ENCODE measurements at regions not wholly inside any gene's neighbourhood (a gene's known extent, or its start where the extent isn't known, plus 50 kb on each side); places are given as distances from the start of the nearest gene placed in this dataset.

DNA sequence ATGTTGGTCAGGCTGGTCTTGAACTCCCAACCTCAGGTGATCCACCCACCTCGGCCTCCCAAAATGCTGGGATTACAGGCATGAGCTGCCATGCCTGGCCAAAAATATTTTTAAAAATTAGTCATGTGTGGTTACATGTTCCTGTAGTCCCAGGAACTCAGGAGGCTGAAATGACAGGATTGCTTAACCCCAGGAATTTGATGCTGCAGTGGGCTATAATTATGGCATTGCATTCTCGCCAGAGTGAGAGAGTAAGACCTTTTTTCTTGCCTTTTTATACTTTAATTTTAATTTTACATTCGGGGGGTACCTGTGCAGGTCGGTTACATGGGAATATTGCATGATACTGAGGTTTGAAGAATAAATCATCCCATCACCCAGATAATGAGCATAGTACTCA is 86.6 kb upstream of the ZNF92 start:
- no peak for TF ChIP-seq EZH2 (IDR thresholded peaks at IDR 0.05; ENCODE audit: insufficient read depth, low read length)
- TF ChIP-seq, protein P1, sequence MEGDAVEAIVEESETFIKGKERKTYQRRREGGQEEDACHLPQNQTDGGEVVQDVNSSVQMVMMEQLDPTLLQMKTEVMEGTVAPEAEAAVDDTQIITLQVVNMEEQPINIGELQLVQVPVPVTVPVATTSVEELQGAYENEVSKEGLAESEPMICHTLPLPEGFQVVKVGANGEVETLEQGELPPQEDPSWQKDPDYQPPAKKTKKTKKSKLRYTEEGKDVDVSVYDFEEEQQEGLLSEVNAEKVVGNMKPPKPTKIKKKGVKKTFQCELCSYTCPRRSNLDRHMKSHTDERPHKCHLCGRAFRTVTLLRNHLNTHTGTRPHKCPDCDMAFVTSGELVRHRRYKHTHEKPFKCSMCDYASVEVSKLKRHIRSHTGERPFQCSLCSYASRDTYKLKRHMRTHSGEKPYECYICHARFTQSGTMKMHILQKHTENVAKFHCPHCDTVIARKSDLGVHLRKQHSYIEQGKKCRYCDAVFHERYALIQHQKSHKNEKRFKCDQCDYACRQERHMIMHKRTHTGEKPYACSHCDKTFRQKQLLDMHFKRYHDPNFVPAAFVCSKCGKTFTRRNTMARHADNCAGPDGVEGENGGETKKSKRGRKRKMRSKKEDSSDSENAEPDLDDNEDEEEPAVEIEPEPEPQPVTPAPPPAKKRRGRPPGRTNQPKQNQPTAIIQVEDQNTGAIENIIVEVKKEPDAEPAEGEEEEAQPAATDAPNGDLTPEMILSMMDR (IDR thresholded peaks at IDR 0.05; ENCODE audit: insufficient read depth, low read depth, low read length), result no peak
